ENCODE measurements at regions not wholly inside any gene's neighbourhood (a gene's known extent, or its start where the extent isn't known, plus 50 kb on each side); places are given as distances from the start of the nearest gene placed in this dataset.

DNA sequence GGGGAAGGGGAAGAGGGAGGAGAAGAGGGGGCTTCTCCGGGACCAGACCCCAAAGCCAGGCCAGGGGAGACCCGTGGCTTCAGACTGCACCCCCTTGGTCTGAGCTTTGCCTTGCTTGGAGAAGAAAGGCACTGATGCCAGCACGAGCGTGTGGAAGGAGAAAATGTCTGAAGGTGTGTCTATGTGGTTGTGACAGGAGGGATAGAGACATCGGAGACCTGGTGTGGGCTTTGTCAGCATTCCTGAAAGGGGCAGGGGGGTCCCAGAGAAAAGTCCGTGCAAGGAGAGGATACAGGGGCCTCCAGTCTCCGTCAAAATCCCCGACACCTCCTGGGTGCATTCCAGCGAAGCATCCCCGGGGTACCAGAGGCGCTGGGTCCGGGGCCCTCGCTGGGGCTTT lies 139.0 kb upstream of the LHX5 start:
- TF ChIP-seq, protein P1, sequence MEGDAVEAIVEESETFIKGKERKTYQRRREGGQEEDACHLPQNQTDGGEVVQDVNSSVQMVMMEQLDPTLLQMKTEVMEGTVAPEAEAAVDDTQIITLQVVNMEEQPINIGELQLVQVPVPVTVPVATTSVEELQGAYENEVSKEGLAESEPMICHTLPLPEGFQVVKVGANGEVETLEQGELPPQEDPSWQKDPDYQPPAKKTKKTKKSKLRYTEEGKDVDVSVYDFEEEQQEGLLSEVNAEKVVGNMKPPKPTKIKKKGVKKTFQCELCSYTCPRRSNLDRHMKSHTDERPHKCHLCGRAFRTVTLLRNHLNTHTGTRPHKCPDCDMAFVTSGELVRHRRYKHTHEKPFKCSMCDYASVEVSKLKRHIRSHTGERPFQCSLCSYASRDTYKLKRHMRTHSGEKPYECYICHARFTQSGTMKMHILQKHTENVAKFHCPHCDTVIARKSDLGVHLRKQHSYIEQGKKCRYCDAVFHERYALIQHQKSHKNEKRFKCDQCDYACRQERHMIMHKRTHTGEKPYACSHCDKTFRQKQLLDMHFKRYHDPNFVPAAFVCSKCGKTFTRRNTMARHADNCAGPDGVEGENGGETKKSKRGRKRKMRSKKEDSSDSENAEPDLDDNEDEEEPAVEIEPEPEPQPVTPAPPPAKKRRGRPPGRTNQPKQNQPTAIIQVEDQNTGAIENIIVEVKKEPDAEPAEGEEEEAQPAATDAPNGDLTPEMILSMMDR (IDR thresholded peaks at IDR 0.05; ENCODE audit: partially characterized antibody, unreplicated experiment), result no peak
- no peak for DNase-seq
- H3K36me3 Mint-ChIP-seq (ENCODE audit: unreplicated experiment), result no peaks in the 10 kb centered on the region
- peaks cover 3% of the 10 kb centered on the region for H3K9me3 Mint-ChIP-seq (ENCODE audit: unreplicated experiment)
- H3K27ac Mint-ChIP-seq (ENCODE audit: unreplicated experiment), result no peak overlapping the region
- no peak overlapping the region for H3K4me3 Mint-ChIP-seq (ENCODE audit: unreplicated experiment)
- H3K4me1 Mint-ChIP-seq (ENCODE audit: low read depth, unreplicated experiment), result no peaks in the 10 kb centered on the region
- H3K27me3 Mint-ChIP-seq (ENCODE audit: unreplicated experiment), result peaks cover 3% of the 10 kb centered on the region

DNA sequence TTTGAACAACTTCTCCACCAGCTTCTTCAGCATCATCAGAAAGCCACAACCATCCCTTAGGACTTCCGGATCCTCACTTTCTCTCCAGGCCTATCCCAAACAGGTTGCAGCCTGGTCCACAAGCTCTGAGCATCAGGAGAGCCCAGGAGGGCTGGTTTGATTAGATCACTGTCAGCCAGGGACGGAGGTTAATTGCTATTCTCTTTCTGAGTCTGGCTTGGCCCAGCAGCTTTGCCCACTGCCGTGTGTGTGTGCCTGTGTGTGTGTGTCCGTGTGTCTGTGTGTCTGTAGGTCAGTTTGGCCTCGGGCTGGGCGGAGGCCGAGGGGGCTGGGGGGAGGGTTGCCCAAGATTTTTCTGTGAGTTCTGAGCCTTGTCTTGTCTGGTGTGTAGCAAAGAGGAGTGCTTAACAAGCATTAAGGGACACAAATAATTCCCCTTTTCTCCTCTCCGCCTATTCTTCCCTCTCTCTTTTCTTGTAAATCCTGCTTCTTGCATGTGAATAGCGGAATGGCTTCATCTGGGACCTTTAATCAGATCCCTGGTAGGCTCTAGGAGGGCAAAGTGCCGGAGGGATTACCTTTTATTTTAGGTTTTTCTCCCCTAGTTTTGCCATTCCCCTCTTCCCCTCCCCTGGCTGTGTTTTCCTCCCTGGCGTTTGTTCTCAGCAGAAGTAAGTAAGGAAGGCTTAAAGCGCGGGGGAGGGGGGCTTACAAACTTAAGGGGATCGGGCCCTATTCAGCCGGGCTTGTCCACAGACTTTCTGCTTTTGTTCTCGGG lies 138.2 kb upstream of the LHX5 start:
- Mint-ChIP-seq H3K4me3 (ENCODE audit: unreplicated experiment) (no peak overlapping the region), H3K27me3 (ENCODE audit: unreplicated experiment) (peaks cover 3% of the 10 kb centered on the region), H3K4me1 (ENCODE audit: low read depth, unreplicated experiment) (no peaks in the 10 kb centered on the region), H3K27ac (ENCODE audit: unreplicated experiment) (no peak overlapping the region), H3K9me3 (ENCODE audit: unreplicated experiment) (peaks cover 3% of the 10 kb centered on the region), H3K36me3 (ENCODE audit: unreplicated experiment) (no peaks in the 10 kb centered on the region)
- TF ChIP-seq, protein P1 (IDR thresholded peaks at IDR 0.05; ENCODE audit: partially characterized antibody, unreplicated experiment), result no peak
- DNase-seq, result peak; percentile 27

DNA sequence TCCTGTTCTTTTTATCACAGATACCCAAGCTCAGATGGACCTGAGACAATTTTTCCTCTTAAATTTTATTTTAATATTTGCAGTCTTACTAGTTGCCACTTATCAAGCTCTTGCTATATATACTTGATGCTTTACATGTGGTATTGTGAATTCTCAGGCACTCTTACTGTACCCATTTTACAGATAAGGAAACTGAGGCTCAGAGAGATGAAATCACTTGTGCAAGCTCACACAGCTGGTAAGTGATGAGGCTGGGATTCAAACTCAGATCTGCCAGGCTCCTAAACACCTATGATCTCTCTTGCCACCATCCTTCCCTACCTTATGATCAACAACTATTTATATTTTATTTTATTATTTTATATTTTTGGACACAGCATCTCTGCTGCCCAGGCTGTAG lies 133.0 kb upstream of the LHX5 start:
- DNase-seq, result no peak
- TF ChIP-seq, protein P1 (IDR thresholded peaks at IDR 0.05; ENCODE audit: partially characterized antibody, unreplicated experiment), result no peak
- H3K9me3 Mint-ChIP-seq (ENCODE audit: unreplicated experiment), result no peaks in the 10 kb centered on the region
- H3K4me1 Mint-ChIP-seq (ENCODE audit: low read depth, unreplicated experiment), result no peaks in the 10 kb centered on the region
- H3K27me3 Mint-ChIP-seq (ENCODE audit: unreplicated experiment), result peaks cover 2% of the 10 kb centered on the region
- H3K4me3 Mint-ChIP-seq (ENCODE audit: unreplicated experiment), result no peak overlapping the region
- no peak overlapping the region for H3K27ac Mint-ChIP-seq (ENCODE audit: unreplicated experiment)
- H3K36me3 Mint-ChIP-seq (ENCODE audit: unreplicated experiment), result no peaks in the 10 kb centered on the region

DNA sequence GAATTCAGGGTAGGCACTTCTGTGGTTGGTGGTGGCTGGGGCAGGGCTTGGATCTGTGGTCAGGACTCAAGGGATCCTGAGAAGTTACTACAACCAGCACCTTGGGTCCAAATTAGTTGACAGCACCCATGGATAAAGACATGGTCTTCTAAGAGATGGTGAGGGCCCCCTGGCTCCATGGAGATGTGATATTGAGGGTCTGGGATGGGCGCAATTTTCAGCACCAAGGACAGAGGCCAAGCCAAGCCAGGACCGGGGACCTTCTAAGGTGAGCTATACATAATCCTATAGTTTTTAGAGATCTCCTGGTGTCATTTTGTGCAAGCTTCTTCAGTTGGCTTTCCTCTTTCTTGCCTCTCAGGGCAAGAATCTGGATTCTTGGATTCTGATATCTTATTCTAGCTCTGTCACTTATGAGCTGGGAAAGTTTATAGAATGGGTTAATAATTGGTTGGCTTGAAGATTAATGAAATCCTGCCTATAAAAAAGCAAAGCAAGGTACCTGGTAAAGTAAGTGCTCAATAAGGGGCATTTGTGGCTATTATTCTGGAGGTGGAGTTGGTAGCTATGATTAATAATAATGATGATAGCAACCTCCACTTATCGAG lies 130.1 kb upstream of the LHX5 start:
- Mint-ChIP-seq H3K9me3 (ENCODE audit: unreplicated experiment) (no peaks in the 10 kb centered on the region), H3K27ac (ENCODE audit: unreplicated experiment) (no peak overlapping the region), H3K4me3 (ENCODE audit: unreplicated experiment) (no peak overlapping the region), H3K27me3 (ENCODE audit: unreplicated experiment) (no peaks in the 10 kb centered on the region), H3K36me3 (ENCODE audit: unreplicated experiment) (no peaks in the 10 kb centered on the region), H3K4me1 (ENCODE audit: low read depth, unreplicated experiment) (no peaks in the 10 kb centered on the region)
- TF ChIP-seq, protein P1 (IDR thresholded peaks at IDR 0.05; ENCODE audit: partially characterized antibody, unreplicated experiment), result no peak
- DNase-seq, result no peak

DNA sequence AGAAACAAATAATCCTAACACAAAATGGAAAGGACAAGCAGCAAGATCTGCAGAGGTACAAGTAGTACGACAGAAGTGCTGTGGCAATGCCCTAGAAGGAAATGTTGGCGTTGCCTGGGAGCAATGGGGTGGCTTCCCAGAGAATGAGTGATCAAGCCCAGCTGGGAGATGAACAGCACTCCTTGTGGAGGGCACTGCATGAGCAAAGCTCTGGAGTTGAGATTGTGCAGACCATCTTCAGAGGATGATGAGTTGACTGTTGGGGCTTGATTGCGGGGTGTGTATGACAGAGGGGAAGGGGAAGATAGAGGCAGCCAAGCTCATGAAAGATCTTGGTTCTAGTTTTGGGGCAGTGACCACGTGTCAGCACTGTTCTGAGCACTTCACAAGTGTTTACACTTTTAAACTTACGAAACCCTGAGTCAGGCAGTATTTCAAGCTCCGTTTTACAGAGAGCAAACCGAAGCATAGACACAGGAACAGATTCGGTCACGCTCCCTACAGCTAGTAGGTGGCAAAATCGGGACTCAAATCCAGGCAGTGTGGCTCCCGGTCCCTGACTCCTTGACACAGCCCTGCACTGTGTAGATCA lies 127.2 kb upstream of the LHX5 start:
- DNase-seq, result no peak
- Mint-ChIP-seq H3K4me3 (ENCODE audit: unreplicated experiment) (no peak overlapping the region), H3K27me3 (ENCODE audit: unreplicated experiment) (peaks cover 7% of the 10 kb centered on the region), H3K36me3 (ENCODE audit: unreplicated experiment) (no peaks in the 10 kb centered on the region), H3K4me1 (ENCODE audit: low read depth, unreplicated experiment) (no peaks in the 10 kb centered on the region), H3K27ac (ENCODE audit: unreplicated experiment) (no peak overlapping the region), H3K9me3 (ENCODE audit: unreplicated experiment) (no peaks in the 10 kb centered on the region)
- TF ChIP-seq, protein P1 (IDR thresholded peaks at IDR 0.05; ENCODE audit: partially characterized antibody, unreplicated experiment), result no peak
